HCT116 (cell line): ENCODE measurements at regions not wholly inside any gene's neighbourhood (a gene's known extent, or its start where the extent isn't known, plus 50 kb on each side); places are given as distances from the start of the nearest gene placed in this dataset.

ENCODE experiments used
- ATAC-seq: fragments of 200-7000 bp; cut with Tn5 transposase; 2 replicates; pipeline ENCODE4 v1.9.1; 2020; ENCODE audit warnings: mild to moderate bottlenecking, moderate library complexity
- BruUV-seq: library from RNA; stranded (reverse); fragments of 400-500 nt; replicated peaks from 2 replicates; lab custom pipeline; 2021; lab: Mats Ljungman, UMichigan
- CTCF ChIA-PET: fragments of 300-600 bp; sonication (Branson Sonifier 250); formaldehyde crosslinking; loops from one replicate; lab custom pipeline; 2021; ENCODE audit warnings: antibody characterized with exemption; lab: Charles Lee
- POLR2A ChIA-PET: fragments of 300-600, 350-600 bp; sonication (Branson Sonifier 250); formaldehyde crosslinking; loops from one replicate; lab custom pipeline; 2021; ENCODE audit warnings: antibody characterized with exemption; lab: Charles Lee
- RAD21 ChIA-PET, 2 experiments: fragments of 300-600 bp; sonication (Branson Sonifier 250); formaldehyde crosslinking; loops; one replicate each; lab custom pipeline; 2023; ENCODE audit warnings: low total read pairs in 2 of 2; ENCODE audit not compliant: uncharacterized antibody in 2 of 2, unreplicated experiment in 2 of 2, low non-redundant PET in 1 of 2; lab: Charles Lee
- DNase-seq: peaks from one replicate; pipeline ENCODE4 v3.0.0-alpha.2; 2010; ENCODE audit warnings: low read depth, low spot score
- H2AFZ ChIP-seq: fragments of 200-600 bp; shearing (Covaris generic), sonication (generic); 2 replicates; pipeline ENCODE4 v1.6.1; 2017; ENCODE audit warnings: low read depth, mixed run types, mixed read lengths, antibody characterized with exemption, low read length; ENCODE audit not compliant: poor library complexity, severe bottlenecking
- H3K27ac ChIP-seq: 2 replicates; pipeline ENCODE4 v1.5.1; 2012; ENCODE audit warnings: low read depth, low read length
- H3K27me3 ChIP-seq: fragments of 200-600 bp; sonication (generic); 2 replicates; pipeline ENCODE4 v1.6.1; 2016; ENCODE audit warnings: mixed run types, low read length, mixed read lengths; ENCODE audit not compliant: insufficient read depth
- H3K36me3 ChIP-seq, 2 experiments: fragments of 200-500 bp in 1 of 2; fragments of 200-600 bp in 1 of 2; sonication (Bioruptor generic) in 1 of 2; sonication (generic) in 1 of 2; 2 replicates each; pipeline versions ENCODE4 v1.5.1 to v1.6.1; 2014 to 2016; ENCODE audit warnings: low read length in 2 of 2, inconsistent platforms in 1 of 2, mixed read lengths in 1 of 2, mixed run types in 1 of 2; ENCODE audit not compliant: insufficient read depth in 2 of 2, control insufficient read depth in 1 of 2
- H3K4me1 ChIP-seq, 2 experiments: fragments of 200-600 bp in 1 of 2; sonication (generic) in 1 of 2; 2 replicates each; pipeline versions ENCODE4 v1.5.1 to v1.6.1; 2012 to 2017; ENCODE audit warnings: low read length in 2 of 2, inconsistent platforms in 1 of 2, mild to moderate bottlenecking in 1 of 2, mixed read lengths in 1 of 2, mixed run types in 1 of 2, moderate library complexity in 1 of 2; ENCODE audit not compliant: insufficient read depth in 2 of 2, control insufficient read depth in 1 of 2
- H3K4me2 ChIP-seq: fragments of 200-600 bp; sonication (generic); 2 replicates; pipeline ENCODE4 v1.6.1; 2017; ENCODE audit warnings: mixed run types, low read length, mixed read lengths
- H3K4me3 ChIP-seq, 2 experiments: fragments of 200-600 bp in 1 of 2; sonication (generic) in 1 of 2; replicated peaks in 1 of 2; 2 replicates each; pipeline ENCODE4 v1.5.1; 2011 to 2016; ENCODE audit warnings: low read length in 2 of 2, control low read depth in 1 of 2, low read depth in 1 of 2, mild to moderate bottlenecking in 1 of 2, mixed read lengths in 1 of 2, mixed run types in 1 of 2
- H3K79me2 ChIP-seq: fragments of 200-600 bp; sonication (generic); 2 replicates; pipeline ENCODE4 v1.6.1; 2017; ENCODE audit warnings: mild to moderate bottlenecking, mixed run types, low read length, moderate library complexity, mixed read lengths; ENCODE audit not compliant: insufficient read depth
- H3K9ac ChIP-seq: fragments of 200-600 bp; sonication (generic); 2 replicates; pipeline ENCODE4 v1.6.1; 2016; ENCODE audit warnings: low read length, mixed read lengths
- H3K9me2 ChIP-seq: fragments of 200-600 bp; sonication (generic), shearing (Covaris generic); 2 replicates; pipeline ENCODE4 v1.6.1; 2017; ENCODE audit warnings: mixed run types, mild to moderate bottlenecking, moderate library complexity; ENCODE audit not compliant: insufficient read depth
- H3K9me3 ChIP-seq, 2 experiments: fragments of 200-500 bp in 1 of 2; fragments of 200-600 bp in 1 of 2; sonication (Bioruptor generic) in 1 of 2; sonication (generic) in 1 of 2; 2 replicates each; pipeline ENCODE4 v1.6.1; 2014 to 2017; ENCODE audit warnings: low read length in 2 of 2, mixed read lengths in 2 of 2, inconsistent platforms in 1 of 2, low read depth in 1 of 2, mild to moderate bottlenecking in 1 of 2, mixed run types in 1 of 2, moderate library complexity in 1 of 2; ENCODE audit not compliant: control insufficient read depth in 1 of 2, insufficient read depth in 1 of 2
- H4K20me1 ChIP-seq: fragments of 200-600 bp; sonication (generic), shearing (Covaris generic); 2 replicates; pipeline ENCODE4 v1.6.1; 2017; ENCODE audit warnings: mixed run types, mild to moderate bottlenecking, moderate library complexity; ENCODE audit not compliant: insufficient read depth
- EGR1 ChIP-seq: IDR thresholded peaks from 2 replicates; pipeline ENCODE4 v1.6.1; 2012; ENCODE audit warnings: low read depth
- ELF1 ChIP-seq: IDR thresholded peaks from 2 replicates; pipeline ENCODE4 v1.6.1; 2012; ENCODE audit warnings: low read depth, borderline replicate concordance
- EZH2 ChIP-seq: fragments of 200-600 bp; sonication (generic); IDR thresholded peaks from 2 replicates; pipeline ENCODE4 v1.6.1; 2017; ENCODE audit warnings: antibody characterized with exemption, mixed run types
- EZH2phosphoT487 ChIP-seq: fragments of 200-600 bp; IDR thresholded peaks from 2 replicates; pipeline ENCODE4 v1.6.1; 2018; ENCODE audit warnings: antibody characterized with exemption, borderline replicate concordance
- FOSL1 ChIP-seq: IDR thresholded peaks from 2 replicates; pipeline ENCODE4 v1.6.1; 2012; ENCODE audit warnings: low read depth
- POLR2A ChIP-seq: IDR thresholded peaks from 2 replicates; pipeline ENCODE4 v1.7.0; 2011; ENCODE audit warnings: borderline replicate concordance; ENCODE audit not compliant: insufficient read depth, insufficient read length; ENCODE audit errors: extremely low read depth
- RAD21 ChIP-seq: IDR thresholded peaks from 2 replicates; pipeline ENCODE4 v1.6.1; 2012; ENCODE audit warnings: low read depth, mild to moderate bottlenecking
- SIN3A ChIP-seq: IDR thresholded peaks from 2 replicates; pipeline ENCODE4 v1.6.1; 2012; ENCODE audit warnings: low read depth
- SP1 ChIP-seq: IDR thresholded peaks from 2 replicates; pipeline ENCODE4 v1.6.1; 2012; ENCODE audit warnings: low read depth
- SRF ChIP-seq: IDR thresholded peaks from 2 replicates; pipeline ENCODE4 v1.6.1; 2012; ENCODE audit warnings: low read depth
- TCF7L2 ChIP-seq: IDR thresholded peaks from 2 replicates; pipeline ENCODE4 v1.7.0; 2011; ENCODE audit warnings: borderline replicate concordance, inconsistent platforms; ENCODE audit not compliant: insufficient read depth, insufficient read length; ENCODE audit errors: extremely low read depth
- YY1 ChIP-seq: IDR thresholded peaks from 2 replicates; pipeline ENCODE4 v1.6.1; 2011; ENCODE audit warnings: low read length, low read depth, moderate library complexity, mild to moderate bottlenecking; ENCODE audit not compliant: insufficient replicate concordance; ENCODE audit errors: extremely low read depth
- ZFX ChIP-seq: fragments of 450-650 bp; IDR thresholded peaks from 2 replicates; pipeline ENCODE4 v1.6.1; 2017
- intact Hi-C: fragments of 100-400 bp; cut with micrococcal nuclease; formaldehyde crosslinking; loops from 2 replicates; pipeline ENCODE4 v1.10.0; 2022
- TF ChIP-seq, protein P1 (sequence below), 3 experiments: fragments of 200-600 bp in 1 of 3; sonication (generic) in 1 of 3; IDR thresholded peaks in 2 of 3; conservative IDR thresholded peaks in 1 of 3; 2 replicates each; pipeline ENCODE4 v1.5.1; 2012 to 2017; ENCODE audit warnings: low read depth in 2 of 3, low read length in 2 of 3, antibody characterized with exemption in 1 of 3, borderline replicate concordance in 1 of 3, control low read depth in 1 of 3, mild to moderate bottlenecking in 1 of 3, mixed read lengths in 1 of 3, mixed run types in 1 of 3, moderate library complexity in 1 of 3; ENCODE audit not compliant: insufficient read depth in 1 of 3
- TF ChIP-seq, protein P2 (sequence below): IDR thresholded peaks from 2 replicates; pipeline ENCODE4 v1.6.1; 2012
- TF ChIP-seq, protein P3 (sequence below): IDR thresholded peaks from 2 replicates; pipeline ENCODE4 v1.6.1; 2011; ENCODE audit warnings: mild to moderate bottlenecking, low read length, moderate library complexity; ENCODE audit not compliant: insufficient replicate concordance; ENCODE audit errors: extremely low read depth
- TF ChIP-seq, protein P4 (sequence below): IDR thresholded peaks from 2 replicates; pipeline ENCODE4 v1.6.1; 2012

DNA sequence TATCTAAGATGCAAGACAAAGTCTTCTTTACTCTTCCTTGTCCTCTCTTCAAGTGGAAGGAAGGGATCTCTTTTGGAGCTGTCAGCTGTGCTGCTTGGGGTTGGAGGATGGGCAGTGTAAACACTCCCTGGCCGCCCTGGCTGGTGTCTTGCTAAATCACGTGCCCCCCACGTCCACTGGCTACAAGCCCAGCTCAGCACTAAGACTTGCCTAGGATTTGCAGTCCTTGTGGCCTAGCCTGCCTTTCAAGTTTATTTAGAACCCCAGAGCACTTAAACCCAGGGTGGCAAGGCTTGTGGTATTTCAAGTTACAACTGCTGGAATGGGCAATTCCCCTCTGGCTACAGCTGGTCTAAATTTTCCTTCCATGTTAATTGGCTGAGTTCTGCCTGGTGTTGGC lies 272.4 kb upstream of the MYO3A start:
- H3K36me3 ChIP-seq, result no peaks in the 10 kb centered on the region
- H3K4me1 ChIP-seq, result no peaks in the 10 kb centered on the region
- no peak overlapping the region for H3K9ac ChIP-seq
- H2AFZ ChIP-seq, result no peak overlapping the region
- ChIA-PET POLR2A (no interaction called here), CTCF (no interaction called here), RAD21 (no interaction called here)
- no peaks in the 10 kb centered on the region for H3K27me3 ChIP-seq
- H3K27ac ChIP-seq, result no peak overlapping the region
- DNase-seq (no peak), ATAC-seq (no peak)
- intact Hi-C loops, result no loop called here
- no peak overlapping the region for H3K4me3 ChIP-seq
- H3K79me2 ChIP-seq, result no peaks in the 10 kb centered on the region
- no TSS peak for BruUV-seq
- no peaks in the 10 kb centered on the region for H3K9me3 ChIP-seq
- H3K9me2 ChIP-seq, result no peaks in the 10 kb centered on the region
- H4K20me1 ChIP-seq, result no peaks in the 10 kb centered on the region; the same call in 1 of the 2 replicates
- H3K4me2 ChIP-seq, result no peak overlapping the region
- no peak for TF ChIP-seq FOSL1
- TF ChIP-seq ELF1, result no peak
- TF ChIP-seq, protein P1, sequence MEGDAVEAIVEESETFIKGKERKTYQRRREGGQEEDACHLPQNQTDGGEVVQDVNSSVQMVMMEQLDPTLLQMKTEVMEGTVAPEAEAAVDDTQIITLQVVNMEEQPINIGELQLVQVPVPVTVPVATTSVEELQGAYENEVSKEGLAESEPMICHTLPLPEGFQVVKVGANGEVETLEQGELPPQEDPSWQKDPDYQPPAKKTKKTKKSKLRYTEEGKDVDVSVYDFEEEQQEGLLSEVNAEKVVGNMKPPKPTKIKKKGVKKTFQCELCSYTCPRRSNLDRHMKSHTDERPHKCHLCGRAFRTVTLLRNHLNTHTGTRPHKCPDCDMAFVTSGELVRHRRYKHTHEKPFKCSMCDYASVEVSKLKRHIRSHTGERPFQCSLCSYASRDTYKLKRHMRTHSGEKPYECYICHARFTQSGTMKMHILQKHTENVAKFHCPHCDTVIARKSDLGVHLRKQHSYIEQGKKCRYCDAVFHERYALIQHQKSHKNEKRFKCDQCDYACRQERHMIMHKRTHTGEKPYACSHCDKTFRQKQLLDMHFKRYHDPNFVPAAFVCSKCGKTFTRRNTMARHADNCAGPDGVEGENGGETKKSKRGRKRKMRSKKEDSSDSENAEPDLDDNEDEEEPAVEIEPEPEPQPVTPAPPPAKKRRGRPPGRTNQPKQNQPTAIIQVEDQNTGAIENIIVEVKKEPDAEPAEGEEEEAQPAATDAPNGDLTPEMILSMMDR (IDR thresholded peaks at IDR 0.05 in 2 of 3, conservative IDR thresholded peaks at IDR 0.05 in 1 of 3; ENCODE audit: borderline replicate concordance in 1 of 3, insufficient read depth in 1 of 3, low read depth in 2 of 3, low read length in 2 of 3), result no peak
- no peak for TF ChIP-seq SIN3A
- TF ChIP-seq, all 23 proteins: peak for 0

DNA sequence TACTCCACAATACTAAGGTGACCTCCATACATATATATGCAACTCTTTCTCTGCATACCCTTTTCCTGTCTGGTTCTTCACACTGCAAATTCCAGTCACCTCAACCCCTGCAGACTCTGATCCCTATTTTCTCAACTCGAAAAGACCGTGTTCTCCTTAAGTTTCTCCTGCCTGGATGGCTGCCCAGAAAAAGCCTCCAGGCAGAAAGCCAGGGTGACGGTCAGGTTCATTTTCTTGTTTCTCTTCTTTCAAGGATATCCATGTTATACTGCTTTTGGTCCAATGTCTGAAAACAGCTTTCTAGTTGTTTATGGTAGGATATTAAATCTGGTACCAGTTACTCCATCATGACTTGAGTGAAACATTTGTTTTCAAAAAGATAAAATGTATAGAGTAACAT lies 267.8 kb upstream of the MYO3A start:
- no peaks in the 10 kb centered on the region; the same call in 1 of the 2 replicates for H4K20me1 ChIP-seq
- DNase-seq, result no peak
- H3K4me3 ChIP-seq, result no peak overlapping the region
- POLR2A ChIA-PET, result no interaction called here
- intact Hi-C loops, result no loop called here
- H3K9me2 ChIP-seq, result no peaks in the 10 kb centered on the region
- no peak overlapping the region for H3K9ac ChIP-seq
- no peak overlapping the region for H3K27ac ChIP-seq
- no peaks in the 10 kb centered on the region for H3K9me3 ChIP-seq
- H3K4me1 ChIP-seq, result no peaks in the 10 kb centered on the region
- no TSS peak for BruUV-seq
- no peak for ATAC-seq
- no peaks in the 10 kb centered on the region for H3K79me2 ChIP-seq
- H3K27me3 ChIP-seq, result no peaks in the 10 kb centered on the region
- CTCF ChIA-PET, result no interaction called here
- H3K36me3 ChIP-seq, result no peaks in the 10 kb centered on the region
- no peak overlapping the region for H2AFZ ChIP-seq
- H3K4me2 ChIP-seq, result no peak overlapping the region
- RAD21 ChIA-PET, result no interaction called here
- TF ChIP-seq SP1 (no peak), EZH2phosphoT487 (no peak), SRF (no peak), YY1 (no peak), POLR2A (no peak), RAD21 (no peak), ZFX (no peak), EGR1 (no peak), TCF7L2 (no peak), EZH2 (no peak)
- TF ChIP-seq, protein P2, sequence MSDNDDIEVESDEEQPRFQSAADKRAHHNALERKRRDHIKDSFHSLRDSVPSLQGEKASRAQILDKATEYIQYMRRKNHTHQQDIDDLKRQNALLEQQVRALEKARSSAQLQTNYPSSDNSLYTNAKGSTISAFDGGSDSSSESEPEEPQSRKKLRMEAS, result no peak
- TF ChIP-seq, protein P3, sequence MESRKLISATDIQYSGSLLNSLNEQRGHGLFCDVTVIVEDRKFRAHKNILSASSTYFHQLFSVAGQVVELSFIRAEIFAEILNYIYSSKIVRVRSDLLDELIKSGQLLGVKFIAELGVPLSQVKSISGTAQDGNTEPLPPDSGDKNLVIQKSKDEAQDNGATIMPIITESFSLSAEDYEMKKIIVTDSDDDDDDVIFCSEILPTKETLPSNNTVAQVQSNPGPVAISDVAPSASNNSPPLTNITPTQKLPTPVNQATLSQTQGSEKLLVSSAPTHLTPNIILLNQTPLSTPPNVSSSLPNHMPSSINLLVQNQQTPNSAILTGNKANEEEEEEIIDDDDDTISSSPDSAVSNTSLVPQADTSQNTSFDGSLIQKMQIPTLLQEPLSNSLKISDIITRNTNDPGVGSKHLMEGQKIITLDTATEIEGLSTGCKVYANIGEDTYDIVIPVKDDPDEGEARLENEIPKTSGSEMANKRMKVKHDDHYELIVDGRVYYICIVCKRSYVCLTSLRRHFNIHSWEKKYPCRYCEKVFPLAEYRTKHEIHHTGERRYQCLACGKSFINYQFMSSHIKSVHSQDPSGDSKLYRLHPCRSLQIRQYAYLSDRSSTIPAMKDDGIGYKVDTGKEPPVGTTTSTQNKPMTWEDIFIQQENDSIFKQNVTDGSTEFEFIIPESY, result no peak
- TF ChIP-seq, protein P4, sequence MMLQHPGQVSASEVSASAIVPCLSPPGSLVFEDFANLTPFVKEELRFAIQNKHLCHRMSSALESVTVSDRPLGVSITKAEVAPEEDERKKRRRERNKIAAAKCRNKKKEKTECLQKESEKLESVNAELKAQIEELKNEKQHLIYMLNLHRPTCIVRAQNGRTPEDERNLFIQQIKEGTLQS, result no peak
